ENCODE measurements at regions not wholly inside any gene's neighbourhood (a gene's known extent, or its start where the extent isn't known, plus 50 kb on each side); places are given as distances from the start of the nearest gene placed in this dataset.

GRCh38 chr22:34214372-34214771 is 294.1 kb upstream of the LARGE1 start:
- no peak for TF ChIP-seq ZBTB33 (IDR thresholded peaks at IDR 0.05)
- no peak for TF ChIP-seq MAX (IDR thresholded peaks at IDR 0.05)
- no peak for TF ChIP-seq CTCF (IDR thresholded peaks at IDR 0.05; ENCODE audit: low read depth, low read length, missing input control)
